Mesendoderm (in vitro differentiated cells): ENCODE measurements at regions not wholly inside any gene's neighbourhood (a gene's known extent, or its start where the extent isn't known, plus 50 kb on each side); places are given as distances from the start of the nearest gene placed in this dataset.

ENCODE experiments used
- DNase-seq: peaks from one replicate; pipeline ENCODE4 v3.0.0; 2013
- H2AK5ac ChIP-seq: 2 replicates; pipeline ENCODE4 v1.6.1; 2013; ENCODE audit warnings: low read length, inconsistent platforms
- H2BK120ac ChIP-seq: 2 replicates; pipeline ENCODE4 v1.6.1; 2013; ENCODE audit warnings: low read depth, mild to moderate bottlenecking, low read length, moderate library complexity, mixed read lengths
- H2BK15ac ChIP-seq: replicated peaks from 2 replicates; pipeline ENCODE4 v1.6.1; 2013; ENCODE audit warnings: low read depth, mild to moderate bottlenecking, moderate library complexity
- H2BK5ac ChIP-seq: 2 replicates; pipeline ENCODE4 v1.6.1; 2013; ENCODE audit warnings: low read length, inconsistent platforms
- H3K18ac ChIP-seq: 2 replicates; pipeline ENCODE4 v1.6.1; 2013; ENCODE audit warnings: mild to moderate bottlenecking, low read length, mixed read lengths
- H3K23ac ChIP-seq: one replicate; pipeline ENCODE4 v1.6.1; 2013; ENCODE audit warnings: low read length
- H3K27ac ChIP-seq: 2 replicates; pipeline ENCODE4 v1.5.1; 2013; ENCODE audit warnings: low read depth, mild to moderate bottlenecking, inconsistent platforms, low read length, moderate library complexity
- H3K27me3 ChIP-seq: 2 replicates; pipeline ENCODE4 v1.6.1; 2013; ENCODE audit warnings: low read length, control low read depth, mild to moderate bottlenecking, inconsistent platforms; ENCODE audit not compliant: insufficient read depth, poor library complexity
- H3K36me3 ChIP-seq: 2 replicates; pipeline ENCODE4 v1.6.1; 2013; ENCODE audit warnings: low read length, inconsistent platforms; ENCODE audit not compliant: control insufficient read depth, insufficient read depth
- H3K4ac ChIP-seq: one replicate; pipeline ENCODE4 v1.6.1; 2013; ENCODE audit warnings: low read depth, mild to moderate bottlenecking, low read length, moderate library complexity
- H3K4me1 ChIP-seq: 2 replicates; pipeline ENCODE4 v1.6.1; 2013; ENCODE audit warnings: low read depth, low read length, inconsistent platforms; ENCODE audit not compliant: control insufficient read depth
- H3K4me2 ChIP-seq: 2 replicates; pipeline ENCODE4 v1.6.1; 2013; ENCODE audit warnings: low read length
- H3K4me3 ChIP-seq: 2 replicates; pipeline ENCODE4 v1.5.1; 2013; ENCODE audit warnings: mild to moderate bottlenecking, low read length
- H3K56ac ChIP-seq: one replicate; pipeline ENCODE4 v1.6.1; 2013; ENCODE audit warnings: low read length
- H3K79me1 ChIP-seq: 2 replicates; pipeline ENCODE4 v1.6.1; 2013; ENCODE audit warnings: low read length, inconsistent platforms
- H3K79me2 ChIP-seq: 2 replicates; pipeline ENCODE4 v1.6.1; 2013; ENCODE audit warnings: mild to moderate bottlenecking, low read length; ENCODE audit not compliant: control insufficient read depth, insufficient read depth
- H3K9ac ChIP-seq: 2 replicates; pipeline ENCODE4 v1.6.1; 2013; ENCODE audit warnings: low read length, inconsistent platforms
- H4K5ac ChIP-seq: one replicate; pipeline ENCODE4 v1.6.1; 2013; ENCODE audit warnings: low read length
- H4K8ac ChIP-seq: one replicate; pipeline ENCODE4 v1.6.1; 2013; ENCODE audit warnings: low read depth, mild to moderate bottlenecking, control low read depth, low read length, moderate library complexity
- WGBS: extraction: QIAGEN DNeasy Blood & Tissue Kit; methylation state at CpG from one replicate; pipeline ENCODE4 v1.1.7; 2013; ENCODE audit warnings: low lambda C conversion rate, missing lambda C conversion rate; ENCODE audit not compliant: insufficient coverage; ENCODE audit errors: extremely low coverage; 5-methylcytosine and 5-hydroxymethylcytosine counted together

GRCh38 chr12:78672033-78672432, 192.5 kb upstream of the SYT1 start:
- Histone ChIP-seq H3K4me1 (no peaks in the 10 kb centered on the region), H3K27ac (no peak overlapping the region), H3K27me3 (no peaks in the 10 kb centered on the region), H3K79me1 (no peaks in the 10 kb centered on the region), H4K8ac (no peak overlapping the region), H3K36me3 (no peaks in the 10 kb centered on the region), H3K4ac (no peak overlapping the region), H2BK5ac (no peak overlapping the region), H3K18ac (no peak overlapping the region), H4K5ac (no peak overlapping the region), H3K4me2 (no peak overlapping the region), H2BK120ac (no peak overlapping the region), H3K23ac (no peak overlapping the region), H3K79me2 (no peaks in the 10 kb centered on the region), H3K56ac (no peak overlapping the region), H2AK5ac (no peak overlapping the region), H2BK15ac (no peak overlapping the region), H3K4me3 (no peak overlapping the region), H3K9ac (no peak overlapping the region)
- no CpG with 5 or more reads among the region's 2 CpGs for WGBS
- DNase-seq: peak; percentile 28

GRCh38 chr12:78674311-78675090, 190.1 kb upstream of the SYT1 start:
- Histone ChIP-seq H3K4me3 (no peak overlapping the region), H4K8ac (no peak overlapping the region), H2BK120ac (no peak overlapping the region), H3K23ac (no peak overlapping the region), H3K27ac (no peak overlapping the region), H3K4me2 (no peak overlapping the region), H2AK5ac (no peak overlapping the region), H3K79me2 (no peaks in the 10 kb centered on the region), H3K9ac (no peak overlapping the region), H3K4me1 (no peaks in the 10 kb centered on the region), H3K4ac (no peak overlapping the region), H3K36me3 (no peaks in the 10 kb centered on the region), H3K18ac (no peak overlapping the region), H3K27me3 (no peaks in the 10 kb centered on the region), H2BK15ac (no peak overlapping the region), H4K5ac (no peak overlapping the region), H3K79me1 (no peaks in the 10 kb centered on the region), H2BK5ac (no peak overlapping the region), H3K56ac (no peak overlapping the region)
- no peak for DNase-seq
- WGBS: no CpG with 5 or more reads among the region's 2 CpGs

- H3K27ac ChIP-seq: peak overlapping the region; percentile 58
- peak overlapping the region; percentile 57 for H2BK15ac ChIP-seq
- H3K4me1 ChIP-seq: peaks cover 5% of the 10 kb centered on the region
- no peaks in the 10 kb centered on the region for H3K79me1 ChIP-seq
- no peak overlapping the region for H3K4me2 ChIP-seq
- DNase-seq: peak; percentile 93
- no peak overlapping the region for H3K4me3 ChIP-seq
- no peak overlapping the region for H2AK5ac ChIP-seq
- no peaks in the 10 kb centered on the region for H3K36me3 ChIP-seq
- H2BK5ac ChIP-seq: no peak overlapping the region
- no peak overlapping the region for H3K18ac ChIP-seq
- no peak overlapping the region for H3K4ac ChIP-seq
- H4K5ac ChIP-seq: no peak overlapping the region
- no peak overlapping the region for H3K56ac ChIP-seq
- no CpG with 5 or more reads among the region's 4 CpGs for WGBS
- H3K23ac ChIP-seq: no peak overlapping the region
- no peaks in the 10 kb centered on the region for H3K27me3 ChIP-seq
- H3K9ac ChIP-seq: no peak overlapping the region
- no peaks in the 10 kb centered on the region for H3K79me2 ChIP-seq
- no peak overlapping the region for H2BK120ac ChIP-seq
- H4K8ac ChIP-seq: peak overlapping the region; percentile 56
Measured at GRCh38 chr12:78680596-78680995, 184.0 kb upstream of the SYT1 start.

GRCh38 chr12:78683031-78683430, 181.5 kb upstream of the SYT1 start:
- no peak overlapping the region for H4K5ac ChIP-seq
- H3K9ac ChIP-seq: no peak overlapping the region

GRCh38 chr12:78683626-78684025, 180.9 kb upstream of the SYT1 start:
- H4K8ac ChIP-seq: no peak overlapping the region
- H4K5ac ChIP-seq: no peak overlapping the region
- H3K36me3 ChIP-seq: no peaks in the 10 kb centered on the region
- H3K9ac ChIP-seq: no peak overlapping the region
- no peak overlapping the region for H2AK5ac ChIP-seq
- H2BK120ac ChIP-seq: no peak overlapping the region
- no peak overlapping the region for H3K4ac ChIP-seq
- peaks cover 5% of the 10 kb centered on the region for H3K4me1 ChIP-seq
- H3K18ac ChIP-seq: no peak overlapping the region
- no peaks in the 10 kb centered on the region for H3K27me3 ChIP-seq
- no peaks in the 10 kb centered on the region for H3K79me1 ChIP-seq
- no peak overlapping the region for H2BK15ac ChIP-seq
- WGBS: no CpG with 5 or more reads among the region's 3 CpGs
- H3K4me2 ChIP-seq: no peak overlapping the region
- DNase-seq: no peak
- H3K79me2 ChIP-seq: no peaks in the 10 kb centered on the region
- H3K23ac ChIP-seq: no peak overlapping the region
- no peak overlapping the region for H3K4me3 ChIP-seq
- no peak overlapping the region for H2BK5ac ChIP-seq
- H3K56ac ChIP-seq: no peak overlapping the region
- H3K27ac ChIP-seq: no peak overlapping the region

More at GRCh38 chr12:78683031-78683430, 181.5 kb upstream of the SYT1 start:
- H2BK5ac ChIP-seq: no peak overlapping the region
- no peak overlapping the region for H3K4me2 ChIP-seq
- WGBS: no CpG with 5 or more reads among the region's 3 CpGs
- H2AK5ac ChIP-seq: no peak overlapping the region
- H3K18ac ChIP-seq: no peak overlapping the region
- no peak overlapping the region for H3K56ac ChIP-seq
- peaks cover 5% of the 10 kb centered on the region for H3K4me1 ChIP-seq
- no peak overlapping the region for H2BK120ac ChIP-seq
- H3K4me3 ChIP-seq: no peak overlapping the region
- no peak overlapping the region for H3K23ac ChIP-seq
- no peak overlapping the region for H3K27ac ChIP-seq
- H3K27me3 ChIP-seq: no peaks in the 10 kb centered on the region
- no peak for DNase-seq
- H3K36me3 ChIP-seq: no peaks in the 10 kb centered on the region
- H2BK15ac ChIP-seq: no peak overlapping the region
- no peak overlapping the region for H4K8ac ChIP-seq
- H3K4ac ChIP-seq: no peak overlapping the region
- no peaks in the 10 kb centered on the region for H3K79me2 ChIP-seq
- H3K79me1 ChIP-seq: no peaks in the 10 kb centered on the region

- Histone ChIP-seq H3K4me1 (peaks cover 5% of the 10 kb centered on the region), H2BK5ac (no peak overlapping the region), H3K79me1 (no peaks in the 10 kb centered on the region), H3K4ac (no peak overlapping the region), H3K79me2 (no peaks in the 10 kb centered on the region), H3K56ac (no peak overlapping the region), H2AK5ac (no peak overlapping the region), H3K23ac (no peak overlapping the region), H2BK15ac (no peak overlapping the region), H3K27me3 (no peaks in the 10 kb centered on the region), H3K18ac (no peak overlapping the region), H3K36me3 (no peaks in the 10 kb centered on the region), H3K27ac (no peak overlapping the region), H2BK120ac (no peak overlapping the region), H3K4me3 (no peak overlapping the region), H3K4me2 (no peak overlapping the region), H4K5ac (no peak overlapping the region), H3K9ac (no peak overlapping the region), H4K8ac (no peak overlapping the region)
- no CpG with 5 or more reads among the region's 3 CpGs for WGBS
- DNase-seq: no peak
Measured at GRCh38 chr12:78684419-78684818, 180.2 kb upstream of the SYT1 start.
